ENCODE measurements at regions not wholly inside any gene's neighbourhood (a gene's known extent, or its start where the extent isn't known, plus 50 kb on each side); places are given as distances from the start of the nearest gene placed in this dataset.
"Not testable (repeated sequence)": the region's sequence is repeated elsewhere in the genome, so short reads cannot be mapped to it uniquely, and the experiment has no call there.

- TF ChIP-seq POLR2A (IDR thresholded peaks at IDR 0.05), result not testable (repeated sequence)
- TF ChIP-seq, protein P1, sequence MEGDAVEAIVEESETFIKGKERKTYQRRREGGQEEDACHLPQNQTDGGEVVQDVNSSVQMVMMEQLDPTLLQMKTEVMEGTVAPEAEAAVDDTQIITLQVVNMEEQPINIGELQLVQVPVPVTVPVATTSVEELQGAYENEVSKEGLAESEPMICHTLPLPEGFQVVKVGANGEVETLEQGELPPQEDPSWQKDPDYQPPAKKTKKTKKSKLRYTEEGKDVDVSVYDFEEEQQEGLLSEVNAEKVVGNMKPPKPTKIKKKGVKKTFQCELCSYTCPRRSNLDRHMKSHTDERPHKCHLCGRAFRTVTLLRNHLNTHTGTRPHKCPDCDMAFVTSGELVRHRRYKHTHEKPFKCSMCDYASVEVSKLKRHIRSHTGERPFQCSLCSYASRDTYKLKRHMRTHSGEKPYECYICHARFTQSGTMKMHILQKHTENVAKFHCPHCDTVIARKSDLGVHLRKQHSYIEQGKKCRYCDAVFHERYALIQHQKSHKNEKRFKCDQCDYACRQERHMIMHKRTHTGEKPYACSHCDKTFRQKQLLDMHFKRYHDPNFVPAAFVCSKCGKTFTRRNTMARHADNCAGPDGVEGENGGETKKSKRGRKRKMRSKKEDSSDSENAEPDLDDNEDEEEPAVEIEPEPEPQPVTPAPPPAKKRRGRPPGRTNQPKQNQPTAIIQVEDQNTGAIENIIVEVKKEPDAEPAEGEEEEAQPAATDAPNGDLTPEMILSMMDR (IDR thresholded peaks at IDR 0.05), result not testable (repeated sequence)
These were observed 56.9 kb upstream of the SRRM3 start for GRCh38 chr7:76144664-76145270.
